ENCODE measurements at regions not wholly inside any gene's neighbourhood (a gene's known extent, or its start where the extent isn't known, plus 50 kb on each side); places are given as distances from the start of the nearest gene placed in this dataset.

GRCh38 chr6:115004204-115004603 lies 661.4 kb upstream of the HS3ST5 start:
- Histone ChIP-seq H3K36me3 (ENCODE audit: control insufficient read depth, insufficient read depth, low read length) (no peaks in the 10 kb centered on the region), H3K9ac (ENCODE audit: insufficient read depth in 1 of 2, low read depth in 2 of 2, low read length in 2 of 2) (no peak overlapping the region), H3K4me1 (replicated peaks in 1 of 2; ENCODE audit: control insufficient read depth in 2 of 2, insufficient read depth in 2 of 2, low read length in 2 of 2) (no peaks in the 10 kb centered on the region), H3K9me3 (replicated peaks; ENCODE audit: control insufficient read depth, insufficient read depth, low read depth, low read length) (no peaks in the 10 kb centered on the region), H2AFZ (ENCODE audit: low read depth, low read length) (no peak overlapping the region), H4K20me1 (replicated peaks; ENCODE audit: control insufficient read depth, insufficient read depth, low read length) (no peaks in the 10 kb centered on the region), H3K4me2 (ENCODE audit: insufficient read depth, low read length) (no peak overlapping the region), H3K79me2 (ENCODE audit: control insufficient read depth, insufficient read depth, low read length) (no peaks in the 10 kb centered on the region), H3K27me3 (ENCODE audit: control insufficient read depth in 2 of 2, insufficient read depth in 2 of 2, low read length in 2 of 2) (no peaks in the 10 kb centered on the region), H3K9me1 (ENCODE audit: control insufficient read depth, insufficient read depth, low read length) (no peaks in the 10 kb centered on the region), H3K4me3 (no peak overlapping the region), H3K27ac (ENCODE audit: extremely low read depth, low read depth, low read length) (no peak overlapping the region)
- intact Hi-C loops (cut with micrococcal nuclease) = no loop called here
- ChIA-PET POLR2A (no interaction called here), CTCF (ENCODE audit: low intra/inter-chr PET ratio) (no interaction called here)
- 0% methylated on average over 1 of the region's 1 CpG for WGBS (ENCODE audit: insufficient coverage, low coverage, missing lambda C conversion rate)
- BruUV-seq (replicated peaks) = no TSS peak
- DNase-seq (ENCODE audit: extremely low read depth in 1 of 4, low spot score in 3 of 4) = no peak
- FAIRE-seq = no peak
- in situ Hi-C loops (cut with MboI) = no loop called here
- ATAC-seq = no peak
- no peak for TF ChIP-seq ZBTB11 (CRISPR knock-in tag; IDR thresholded peaks at IDR 0.05)
- TF ChIP-seq RBBP5 (IDR thresholded peaks at IDR 0.05; ENCODE audit: borderline replicate concordance, insufficient read depth, low read length, poor library complexity, severe bottlenecking) = no peak
- no peak for TF ChIP-seq DACH1 (IDR thresholded peaks at IDR 0.05; ENCODE audit: partially characterized antibody)
- TF ChIP-seq HES1 (IDR thresholded peaks at IDR 0.05; ENCODE audit: low read depth) = no peak
- TF ChIP-seq E2F6 (IDR thresholded peaks at IDR 0.05; ENCODE audit: borderline replicate concordance in 1 of 2, extremely low read depth in 1 of 2, insufficient read depth in 1 of 2, insufficient read length in 1 of 2, low read depth in 1 of 2, low read length in 1 of 2, poor library complexity in 1 of 2, severe bottlenecking in 1 of 2) = no peak
- no peak for TF ChIP-seq XRCC5 (IDR thresholded peaks at IDR 0.05; ENCODE audit: low read depth, low read length)
- TF ChIP-seq ATF6 (CRISPR knock-in tag; IDR thresholded peaks at IDR 0.05) = no peak
- TF ChIP-seq ZNF511 (CRISPR knock-in tag; IDR thresholded peaks at IDR 0.05) = no peak
- no peak for TF ChIP-seq UBTF (IDR thresholded peaks at IDR 0.05; ENCODE audit: borderline replicate concordance in 1 of 2, low read depth in 2 of 2, low read length in 2 of 2)

Measured in K562 (cell line).